HepG2 (cell line): ENCODE measurements at regions not wholly inside any gene's neighbourhood (a gene's known extent, or its start where the extent isn't known, plus 50 kb on each side); places are given as distances from the start of the nearest gene placed in this dataset.

Source experiments
- ATAC-seq: fragments of 200-7000 bp; cut with Tn5 transposase; 3 replicates; pipeline ENCODE4 v1.9.1; 2020; ENCODE audit warnings: mild to moderate bottlenecking, moderate library complexity
- BruUV-seq: library from RNA; stranded (reverse); fragments of 400-500 nt; replicated peaks from 2 replicates; lab custom pipeline; 2021; lab: Mats Ljungman, UMichigan
- CTCF ChIA-PET: fragments of 300-600 bp; formaldehyde crosslinking; extraction: SDS; loops from one replicate; lab custom pipeline; 2021; ENCODE audit warnings: low total read pairs, inconsistent platforms, low intra/inter-chr PET ratio; lab: Yijun Ruan, JAX
- POLR2A ChIA-PET: fragments of 350-600 bp; sonication (Branson Sonifier 250); formaldehyde crosslinking; loops from one replicate; lab custom pipeline; 2020; ENCODE audit warnings: antibody characterized with exemption, inconsistent platforms; lab: Yijun Ruan, JAX
- DNase-seq: peaks from one replicate; pipeline ENCODE4 v3.0.0-alpha.2; 2015; ENCODE audit warnings: low spot score
- FAIRE-seq: peaks from 3 replicates; lab custom pipeline; 2011; peaks lifted over from hg19 to GRCh38; lab: Jason Lieb, UNC
- H2AFZ ChIP-seq: one replicate; pipeline ENCODE4 v1.6.1; 2011; ENCODE audit warnings: low read length, inconsistent platforms
- H3K27ac ChIP-seq: fragments of 300-600 bp; 3 replicates; pipeline ENCODE4 v1.8.0; 2011; ENCODE audit warnings: mixed run types, mild to moderate bottlenecking, mixed read lengths, low read length, inconsistent platforms; ENCODE audit not compliant: insufficient read depth; ENCODE audit errors: extremely low read length
- H3K27me3 ChIP-seq, 2 experiments: fragments of 200-600 bp in 1 of 2; 2 replicates in 1 of 2; 3 replicates in 1 of 2; pipeline versions ENCODE4 v1.6.0 to v1.8.0; 2011; ENCODE audit warnings: low read length in 2 of 2, mild to moderate bottlenecking in 2 of 2, moderate library complexity in 2 of 2, inconsistent platforms in 1 of 2; ENCODE audit not compliant: insufficient read depth in 2 of 2, control insufficient read depth in 1 of 2
- H3K36me3 ChIP-seq, 2 experiments: fragments of 200-600 bp in 1 of 2; replicated peaks in 1 of 2; 2 replicates in 1 of 2; 3 replicates in 1 of 2; pipeline versions ENCODE4 v1.5.1 to v1.8.0; 2011; ENCODE audit warnings: low read length in 2 of 2, inconsistent platforms in 1 of 2; ENCODE audit not compliant: insufficient read depth in 2 of 2, control insufficient read depth in 1 of 2
- H3K4me1 ChIP-seq: 2 replicates; pipeline ENCODE4 v1.5.1; 2012; ENCODE audit warnings: low read length, inconsistent platforms; ENCODE audit not compliant: insufficient read depth
- H3K4me2 ChIP-seq: 2 replicates; pipeline ENCODE4 v1.6.0; 2011; ENCODE audit warnings: low read depth, low read length, inconsistent platforms
- H3K4me3 ChIP-seq, 3 experiments: fragments of 200-600 bp in 1 of 3; sonication (generic), shearing (Covaris generic) in 1 of 3; replicated peaks in 1 of 3; 2 replicates each; pipeline ENCODE4 v1.5.1; 2011 to 2016; ENCODE audit warnings: low read length in 3 of 3, inconsistent platforms in 2 of 3, low read depth in 2 of 3, mild to moderate bottlenecking in 2 of 3, control low read depth in 1 of 3, mixed read lengths in 1 of 3; ENCODE audit not compliant: insufficient read depth in 1 of 3
- H3K79me2 ChIP-seq: one replicate; pipeline ENCODE4 v1.6.1; 2011; ENCODE audit warnings: low read length, inconsistent platforms; ENCODE audit not compliant: insufficient read depth
- H3K9ac ChIP-seq: 2 replicates; pipeline ENCODE4 v1.6.0; 2011; ENCODE audit warnings: mild to moderate bottlenecking, low read depth, low read length, inconsistent platforms; ENCODE audit not compliant: insufficient read depth
- H3K9me3 ChIP-seq: 2 replicates; pipeline ENCODE4 v1.5.1; 2012; ENCODE audit warnings: mild to moderate bottlenecking, low read length
- H4K20me1 ChIP-seq: 2 replicates; pipeline ENCODE4 v1.6.0; 2011; ENCODE audit warnings: inconsistent platforms, mild to moderate bottlenecking, low read length, moderate library complexity; ENCODE audit not compliant: insufficient read depth
- ARNT2 ChIP-seq: sonication (generic); formaldehyde crosslinking; IDR thresholded peaks from 2 replicates; pipeline ENCODE4 v1.8.0; 2022; ENCODE audit warnings: mild to moderate bottlenecking, low read depth, missing genetic modification reagents, moderate library complexity
- BHLHE40 ChIP-seq: IDR thresholded peaks from 2 replicates; pipeline ENCODE4 v1.6.1; 2011; ENCODE audit warnings: low read length, improper control_type of control experiment
- CEBPG ChIP-seq: IDR thresholded peaks from 2 replicates; pipeline ENCODE4 v1.6.1; 2016
- CEBPZ ChIP-seq: IDR thresholded peaks from 2 replicates; pipeline ENCODE4 v1.6.1; 2012; ENCODE audit warnings: low read length, improper control_type of control experiment
- FOSL1 ChIP-seq: sonication (generic); formaldehyde crosslinking; IDR thresholded peaks from 2 replicates; pipeline ENCODE4 v1.9.0; 2021; ENCODE audit warnings: missing genetic modification reagents, borderline replicate concordance
- FOXP1 ChIP-seq, 2 experiments: fragments of 450-650 bp in 1 of 2; IDR thresholded peaks; 2 replicates each; pipeline ENCODE4 v1.6.1; 2017 to 2018; ENCODE audit warnings: antibody characterized with exemption in 1 of 2
- MTF2 ChIP-seq: sonication (generic); formaldehyde crosslinking; IDR thresholded peaks from 2 replicates; pipeline ENCODE4 v1.5.0; 2020; ENCODE audit warnings: missing genetic modification reagents, borderline replicate concordance
- RAD51 ChIP-seq: fragments of 450-650 bp; IDR thresholded peaks from 2 replicates; pipeline ENCODE4 v1.6.1; 2016; ENCODE audit warnings: borderline replicate concordance
- SOX13 ChIP-seq, 3 experiments: fragments of 450-650 bp in 1 of 3; sonication (generic) in 1 of 3; formaldehyde crosslinking in 1 of 3; IDR thresholded peaks in 2 of 3; conservative IDR thresholded peaks in 1 of 3; 2 replicates each; pipeline versions ENCODE4 v1.5.0 to v1.6.1; 2016 to 2020; ENCODE audit warnings: antibody characterized with exemption in 1 of 3, mild to moderate bottlenecking in 1 of 3, missing compliant biosample characterization in 1 of 3, missing genetic modification reagents in 1 of 3, moderate library complexity in 1 of 3
- SOX6 ChIP-seq, 2 experiments: fragments of 450-650 bp in 1 of 2; sonication (generic) in 1 of 2; formaldehyde crosslinking in 1 of 2; IDR thresholded peaks; 2 replicates each; pipeline versions ENCODE4 v1.4.0 to v1.6.1; 2017 to 2020; ENCODE audit warnings: antibody characterized with exemption in 1 of 2, mild to moderate bottlenecking in 1 of 2, missing genetic modification reagents in 1 of 2
- TBP ChIP-seq: sonication (generic); formaldehyde crosslinking; IDR thresholded peaks from 2 replicates; pipeline ENCODE4 v1.5.0; 2020; ENCODE audit warnings: missing genetic modification reagents
- TEAD3 ChIP-seq: optimal IDR thresholded peaks from 2 replicates; pipeline ENCODE3; 2016; ENCODE audit warnings: borderline replicate concordance
- THAP11 ChIP-seq: IDR thresholded peaks from 2 replicates; pipeline ENCODE4 v1.6.1; 2016; ENCODE audit warnings: missing biosample characterization, missing genetic modification reagents
- ZBTB20 ChIP-seq: sonication (generic); formaldehyde crosslinking; IDR thresholded peaks from 2 replicates; pipeline ENCODE4 v1.8.1; 2023; ENCODE audit warnings: missing genetic modification reagents, low read depth, mild to moderate bottlenecking, borderline replicate concordance
- ZNF292 ChIP-seq: sonication (generic); formaldehyde crosslinking; IDR thresholded peaks from 2 replicates; pipeline ENCODE4 v1.8.1; 2022; ENCODE audit warnings: mild to moderate bottlenecking, low read depth, missing genetic modification reagents, borderline replicate concordance
- WGBS: methylation state at CpG from one replicate; pipeline ENCODE4 v1.1.6; 2017; ENCODE audit warnings: low lambda C conversion rate; 5-methylcytosine and 5-hydroxymethylcytosine counted together
- in situ Hi-C: cut with HindIII; loops from 2 replicates; pipeline ENCODE4 v1.10.0; 2017; ENCODE audit warnings: low pct_unique_long_range_greater_than_20kb; ENCODE audit not compliant: extremely low pct_ligation_motif_present
- intact Hi-C: fragments of 100-400 bp; cut with micrococcal nuclease; formaldehyde crosslinking; loops from one replicate; pipeline ENCODE4 v1.10.0; 2022; ENCODE audit not compliant: unreplicated experiment
- TF ChIP-seq, protein P1 (sequence below): sonication (generic); formaldehyde crosslinking; IDR thresholded peaks from 2 replicates; pipeline ENCODE4 v1.4.0; 2020; ENCODE audit warnings: mild to moderate bottlenecking, missing genetic modification reagents
- TF ChIP-seq, protein P2 (sequence below): sonication (generic); formaldehyde crosslinking; IDR thresholded peaks from 2 replicates; pipeline ENCODE4 v1.5.0; 2020; ENCODE audit warnings: mild to moderate bottlenecking, missing genetic modification reagents

DNA sequence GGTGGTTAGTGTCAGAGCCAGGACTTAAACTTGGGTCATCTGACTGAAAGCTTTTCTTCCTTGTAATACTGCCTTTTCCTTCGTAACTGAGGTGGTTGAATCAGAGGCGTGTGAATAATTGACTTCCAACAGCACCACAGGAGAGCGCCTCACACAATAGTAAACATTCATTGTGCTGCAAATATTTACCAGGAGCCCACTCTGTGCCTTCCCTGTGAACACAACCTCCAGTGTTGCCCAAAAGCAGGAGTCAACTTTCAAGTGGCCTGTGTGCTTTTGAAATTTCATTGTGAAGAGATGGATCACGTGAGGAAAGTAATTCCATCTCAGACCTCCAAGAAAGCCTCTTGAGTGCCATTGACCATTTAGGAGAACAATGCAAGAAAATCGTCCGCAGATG is 60.2 kb downstream of the ADRA2A start:
- H3K36me3 ChIP-seq: no peaks in the 10 kb centered on the region
- H3K4me2 ChIP-seq: no peak overlapping the region
- no peak overlapping the region for H3K9ac ChIP-seq
- no peaks in the 10 kb centered on the region for H3K9me3 ChIP-seq
- no TSS peak for BruUV-seq
- DNase-seq (peak; percentile 13), FAIRE-seq (no peak), ATAC-seq (peak; percentile 81)
- ChIA-PET CTCF (no interaction called here), POLR2A (no interaction called here)
- in situ Hi-C loops: no loop called here
- peaks cover 17% of the 10 kb centered on the region for H3K4me1 ChIP-seq
- intact Hi-C loops: no loop called here
- WGBS: under 1% methylated on average over 6 of the region's 6 CpGs
- no peak overlapping the region for H3K27ac ChIP-seq
- H2AFZ ChIP-seq: no peak overlapping the region
- H3K4me3 ChIP-seq: no peak overlapping the region
- peaks cover 1 to 12% of the 10 kb centered on the region in 2 experiments; a peak in 3 of 5 replicates for H3K27me3 ChIP-seq
- no peaks in the 10 kb centered on the region for H4K20me1 ChIP-seq
- no peaks in the 10 kb centered on the region for H3K79me2 ChIP-seq
- TF ChIP-seq FOXP1 (IDR thresholded peaks at IDR 0.05): no peak
- TF ChIP-seq FOXP1 (CRISPR knock-in tag; IDR thresholded peaks at IDR 0.05): peak; percentile 46; the same call in 1 of the 2 replicates
- no peak for TF ChIP-seq CEBPZ
- no peak for TF ChIP-seq SOX6 (IDR thresholded peaks at IDR 0.05)
- TF ChIP-seq SOX6 (CRISPR knock-in tag; IDR thresholded peaks at IDR 0.05): peak; percentile 29; the same call in 1 of the 2 replicates
- TF ChIP-seq TBP (CRISPR knock-in tag): no peak
- no peak for TF ChIP-seq TEAD3
- no peak for TF ChIP-seq SOX13 (IDR thresholded peaks at IDR 0.05)
- TF ChIP-seq SOX13 (CRISPR knock-in tag; conservative IDR thresholded peaks at IDR 0.05 in 1 of 2, IDR thresholded peaks at IDR 0.05 in 1 of 2): peak in 1 of 2 experiments; percentile 23; a peak in 1 of 4 replicates
- no peak for TF ChIP-seq THAP11 (CRISPR knock-in tag)
- TF ChIP-seq RAD51: no peak
- TF ChIP-seq, protein P1, sequence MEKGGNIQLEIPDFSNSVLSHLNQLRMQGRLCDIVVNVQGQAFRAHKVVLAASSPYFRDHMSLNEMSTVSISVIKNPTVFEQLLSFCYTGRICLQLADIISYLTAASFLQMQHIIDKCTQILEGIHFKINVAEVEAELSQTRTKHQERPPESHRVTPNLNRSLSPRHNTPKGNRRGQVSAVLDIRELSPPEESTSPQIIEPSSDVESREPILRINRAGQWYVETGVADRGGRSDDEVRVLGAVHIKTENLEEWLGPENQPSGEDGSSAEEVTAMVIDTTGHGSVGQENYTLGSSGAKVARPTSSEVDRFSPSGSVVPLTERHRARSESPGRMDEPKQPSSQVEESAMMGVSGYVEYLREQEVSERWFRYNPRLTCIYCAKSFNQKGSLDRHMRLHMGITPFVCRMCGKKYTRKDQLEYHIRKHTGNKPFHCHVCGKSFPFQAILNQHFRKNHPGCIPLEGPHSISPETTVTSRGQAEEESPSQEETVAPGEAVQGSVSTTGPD (CRISPR knock-in tag): no peak
- TF ChIP-seq, protein P2, sequence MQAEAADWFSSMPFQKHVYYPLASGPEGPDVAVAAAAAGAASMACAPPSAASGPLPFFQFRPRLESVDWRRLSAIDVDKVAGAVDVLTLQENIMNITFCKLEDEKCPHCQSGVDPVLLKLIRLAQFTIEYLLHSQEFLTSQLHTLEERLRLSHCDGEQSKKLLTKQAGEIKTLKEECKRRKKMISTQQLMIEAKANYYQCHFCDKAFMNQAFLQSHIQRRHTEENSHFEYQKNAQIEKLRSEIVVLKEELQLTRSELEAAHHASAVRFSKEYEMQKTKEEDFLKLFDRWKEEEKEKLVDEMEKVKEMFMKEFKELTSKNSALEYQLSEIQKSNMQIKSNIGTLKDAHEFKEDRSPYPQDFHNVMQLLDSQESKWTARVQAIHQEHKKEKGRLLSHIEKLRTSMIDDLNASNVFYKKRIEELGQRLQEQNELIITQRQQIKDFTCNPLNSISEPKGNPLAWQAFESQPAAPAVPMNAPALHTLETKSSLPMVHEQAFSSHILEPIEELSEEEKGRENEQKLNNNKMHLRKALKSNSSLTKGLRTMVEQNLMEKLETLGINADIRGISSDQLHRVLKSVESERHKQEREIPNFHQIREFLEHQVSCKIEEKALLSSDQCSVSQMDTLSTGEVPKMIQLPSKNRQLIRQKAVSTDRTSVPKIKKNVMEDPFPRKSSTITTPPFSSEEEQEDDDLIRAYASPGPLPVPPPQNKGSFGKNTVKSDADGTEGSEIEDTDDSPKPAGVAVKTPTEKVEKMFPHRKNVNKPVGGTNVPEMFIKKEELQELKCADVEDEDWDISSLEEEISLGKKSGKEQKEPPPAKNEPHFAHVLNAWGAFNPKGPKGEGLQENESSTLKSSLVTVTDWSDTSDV (CRISPR knock-in tag): no peak
- TF ChIP-seq ZNF292 (CRISPR knock-in tag): no peak
- TF ChIP-seq ZBTB20 (CRISPR knock-in tag): no peak
- TF ChIP-seq BHLHE40: 0 out of 2 replicates have a peak, but pooled peaks have one; percentile 33
- TF ChIP-seq FOSL1 (CRISPR knock-in tag): no peak
- TF ChIP-seq CEBPG (CRISPR knock-in tag): no peak
- no peak for TF ChIP-seq ARNT2 (CRISPR knock-in tag)
- no peak for TF ChIP-seq MTF2 (CRISPR knock-in tag)
